HL-60 (cell line): ENCODE measurements at regions not wholly inside any gene's neighbourhood (a gene's known extent, or its start where the extent isn't known, plus 50 kb on each side); places are given as distances from the start of the nearest gene placed in this dataset.

Experiments used
- DNase-seq, 2 experiments: peaks; one replicate each; pipeline ENCODE4 v3.0.0-alpha.2; 2010 to 2020; ENCODE audit warnings: low read depth in 1 of 2, low spot score in 1 of 2
- H3K27ac ChIP-seq: fragments of 250-450 bp; sonication (Bioruptor Pico); replicated peaks from 2 replicates; pipeline ENCODE4 v1.5.1; 2020; ENCODE audit warnings: mild to moderate bottlenecking, moderate library complexity
- H3K27me3 ChIP-seq: fragments of 250-450 bp; sonication (Bioruptor Pico); 2 replicates; pipeline ENCODE4 v1.5.1; 2021; ENCODE audit warnings: mild to moderate bottlenecking, moderate library complexity; ENCODE audit not compliant: insufficient read depth, poor library complexity, severe bottlenecking
- H3K4me3 ChIP-seq: replicated peaks from 2 replicates; pipeline ENCODE4 v1.5.1; 2011; ENCODE audit warnings: mild to moderate bottlenecking, control low read depth, low read length; ENCODE audit not compliant: insufficient read depth
- GABPA ChIP-seq: IDR thresholded peaks from 2 replicates; pipeline ENCODE4 v1.6.1; 2012; ENCODE audit warnings: low read depth
- POLR2AphosphoS5 ChIP-seq: IDR thresholded peaks from 2 replicates; pipeline ENCODE4 v1.6.1; 2012; ENCODE audit warnings: low read depth
- SPI1 ChIP-seq: IDR thresholded peaks from 2 replicates; pipeline ENCODE4 v1.6.1; 2012; ENCODE audit warnings: low read depth, mild to moderate bottlenecking, borderline replicate concordance
- TF ChIP-seq, protein P1 (sequence below): IDR thresholded peaks from 2 replicates; pipeline ENCODE4 v1.6.1; 2012; ENCODE audit warnings: low read depth; ENCODE audit not compliant: insufficient replicate concordance
- TF ChIP-seq, protein P2 (sequence below): IDR thresholded peaks from one replicate; pipeline ENCODE4 v1.5.1; 2011; ENCODE audit warnings: low read length, control low read depth, inconsistent platforms; ENCODE audit not compliant: insufficient read depth

DNA sequence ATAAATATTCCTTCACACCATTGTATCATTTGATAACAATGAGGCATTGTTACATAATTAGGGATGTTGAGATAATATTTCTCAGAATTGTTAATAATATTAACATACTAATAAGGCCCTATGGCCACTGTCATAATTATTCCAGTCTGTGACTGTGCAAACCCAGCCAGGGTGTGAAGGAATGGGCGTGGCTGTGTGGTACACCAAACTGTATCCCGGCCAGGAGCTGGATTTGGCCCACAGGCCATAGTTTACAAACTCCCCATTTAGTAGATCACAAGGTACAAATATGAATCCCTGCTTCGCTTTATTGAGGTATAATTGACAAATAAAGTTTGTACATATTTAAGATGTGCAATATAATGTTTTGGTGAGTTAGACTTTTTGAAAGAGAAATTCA, 894.7 kb downstream of the C6orf118 start:
- DNase-seq = no peak
- no peak overlapping the region for H3K27ac ChIP-seq
- no peaks in the 10 kb centered on the region for H3K27me3 ChIP-seq
- TF ChIP-seq, protein P1, sequence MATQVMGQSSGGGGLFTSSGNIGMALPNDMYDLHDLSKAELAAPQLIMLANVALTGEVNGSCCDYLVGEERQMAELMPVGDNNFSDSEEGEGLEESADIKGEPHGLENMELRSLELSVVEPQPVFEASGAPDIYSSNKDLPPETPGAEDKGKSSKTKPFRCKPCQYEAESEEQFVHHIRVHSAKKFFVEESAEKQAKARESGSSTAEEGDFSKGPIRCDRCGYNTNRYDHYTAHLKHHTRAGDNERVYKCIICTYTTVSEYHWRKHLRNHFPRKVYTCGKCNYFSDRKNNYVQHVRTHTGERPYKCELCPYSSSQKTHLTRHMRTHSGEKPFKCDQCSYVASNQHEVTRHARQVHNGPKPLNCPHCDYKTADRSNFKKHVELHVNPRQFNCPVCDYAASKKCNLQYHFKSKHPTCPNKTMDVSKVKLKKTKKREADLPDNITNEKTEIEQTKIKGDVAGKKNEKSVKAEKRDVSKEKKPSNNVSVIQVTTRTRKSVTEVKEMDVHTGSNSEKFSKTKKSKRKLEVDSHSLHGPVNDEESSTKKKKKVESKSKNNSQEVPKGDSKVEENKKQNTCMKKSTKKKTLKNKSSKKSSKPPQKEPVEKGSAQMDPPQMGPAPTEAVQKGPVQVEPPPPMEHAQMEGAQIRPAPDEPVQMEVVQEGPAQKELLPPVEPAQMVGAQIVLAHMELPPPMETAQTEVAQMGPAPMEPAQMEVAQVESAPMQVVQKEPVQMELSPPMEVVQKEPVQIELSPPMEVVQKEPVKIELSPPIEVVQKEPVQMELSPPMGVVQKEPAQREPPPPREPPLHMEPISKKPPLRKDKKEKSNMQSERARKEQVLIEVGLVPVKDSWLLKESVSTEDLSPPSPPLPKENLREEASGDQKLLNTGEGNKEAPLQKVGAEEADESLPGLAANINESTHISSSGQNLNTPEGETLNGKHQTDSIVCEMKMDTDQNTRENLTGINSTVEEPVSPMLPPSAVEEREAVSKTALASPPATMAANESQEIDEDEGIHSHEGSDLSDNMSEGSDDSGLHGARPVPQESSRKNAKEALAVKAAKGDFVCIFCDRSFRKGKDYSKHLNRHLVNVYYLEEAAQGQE = no peak
- TF ChIP-seq GABPA (no peak), POLR2AphosphoS5 (no peak), SPI1 (no peak)
- TF ChIP-seq, protein P2, sequence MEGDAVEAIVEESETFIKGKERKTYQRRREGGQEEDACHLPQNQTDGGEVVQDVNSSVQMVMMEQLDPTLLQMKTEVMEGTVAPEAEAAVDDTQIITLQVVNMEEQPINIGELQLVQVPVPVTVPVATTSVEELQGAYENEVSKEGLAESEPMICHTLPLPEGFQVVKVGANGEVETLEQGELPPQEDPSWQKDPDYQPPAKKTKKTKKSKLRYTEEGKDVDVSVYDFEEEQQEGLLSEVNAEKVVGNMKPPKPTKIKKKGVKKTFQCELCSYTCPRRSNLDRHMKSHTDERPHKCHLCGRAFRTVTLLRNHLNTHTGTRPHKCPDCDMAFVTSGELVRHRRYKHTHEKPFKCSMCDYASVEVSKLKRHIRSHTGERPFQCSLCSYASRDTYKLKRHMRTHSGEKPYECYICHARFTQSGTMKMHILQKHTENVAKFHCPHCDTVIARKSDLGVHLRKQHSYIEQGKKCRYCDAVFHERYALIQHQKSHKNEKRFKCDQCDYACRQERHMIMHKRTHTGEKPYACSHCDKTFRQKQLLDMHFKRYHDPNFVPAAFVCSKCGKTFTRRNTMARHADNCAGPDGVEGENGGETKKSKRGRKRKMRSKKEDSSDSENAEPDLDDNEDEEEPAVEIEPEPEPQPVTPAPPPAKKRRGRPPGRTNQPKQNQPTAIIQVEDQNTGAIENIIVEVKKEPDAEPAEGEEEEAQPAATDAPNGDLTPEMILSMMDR = no peak
- H3K4me3 ChIP-seq = no peak overlapping the region

DNA sequence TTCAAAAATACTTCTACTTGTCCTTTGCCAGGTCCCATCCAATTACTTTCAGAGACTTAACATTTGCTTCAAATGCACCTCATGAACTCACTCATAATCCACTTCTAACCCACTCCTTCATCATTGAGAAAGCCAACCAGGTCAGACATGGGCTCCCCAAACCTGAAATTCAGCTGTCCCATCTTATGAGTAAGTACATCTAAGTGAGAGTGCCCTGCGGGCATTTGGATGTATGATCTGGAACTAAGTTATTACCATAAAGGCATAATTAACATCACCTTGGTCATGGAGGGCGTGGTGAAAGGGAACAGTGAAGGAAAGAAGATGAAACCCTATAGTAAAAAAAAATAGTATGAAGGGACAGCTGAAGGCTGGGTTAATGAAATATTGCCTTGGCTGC, 896.8 kb downstream of the C6orf118 start:
- DNase-seq = no peak
- no peak for TF ChIP-seq GABPA
- no peak for TF ChIP-seq POLR2AphosphoS5
- TF ChIP-seq, protein P2 = no peak
- TF ChIP-seq, protein P1 = no peak
- no peak for TF ChIP-seq SPI1
- no peak overlapping the region for H3K4me3 ChIP-seq
- no peaks in the 10 kb centered on the region for H3K27me3 ChIP-seq
- no peak overlapping the region for H3K27ac ChIP-seq

DNA sequence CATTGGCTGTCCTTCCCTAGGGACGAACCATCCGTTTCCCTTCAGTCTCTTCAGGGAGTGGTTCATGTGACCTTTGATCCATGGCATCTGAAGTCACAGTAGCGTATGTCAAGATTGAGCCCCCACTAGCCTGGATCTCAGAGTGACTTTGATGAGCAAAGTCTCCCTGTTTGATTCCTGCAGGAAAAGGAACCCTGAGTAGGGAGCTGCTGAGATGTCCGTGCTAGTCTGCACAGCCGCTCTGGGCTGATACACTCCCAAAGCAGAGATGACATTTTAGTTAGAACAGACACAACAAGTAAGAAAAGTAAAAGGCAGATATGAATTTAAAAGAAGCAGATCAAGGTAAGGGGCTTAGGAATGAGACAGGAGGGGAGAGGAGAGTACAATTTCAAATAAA, 899.4 kb downstream of the C6orf118 start:
- TF ChIP-seq POLR2AphosphoS5 = no peak
- no peak for TF ChIP-seq GABPA
- TF ChIP-seq SPI1 = no peak
- TF ChIP-seq, protein P1 = no peak
- TF ChIP-seq, protein P2 = no peak
- no peak for DNase-seq
- H3K4me3 ChIP-seq = no peak overlapping the region
- H3K27me3 ChIP-seq = no peaks in the 10 kb centered on the region
- H3K27ac ChIP-seq = no peak overlapping the region
